H1 (cell line): ENCODE measurements at regions not wholly inside any gene's neighbourhood (a gene's known extent, or its start where the extent isn't known, plus 50 kb on each side); places are given as distances from the start of the nearest gene placed in this dataset.

Source experiments
- BCL11A ChIP-seq, 2 experiments: IDR thresholded peaks; one replicate each; pipeline ENCODE4 v1.6.1; 2011; ENCODE audit warnings: low read depth in 2 of 2, low read length in 2 of 2, mild to moderate bottlenecking in 2 of 2
- BRCA1 ChIP-seq: IDR thresholded peaks from 2 replicates; pipeline ENCODE4 v1.6.1; 2012; ENCODE audit warnings: low read depth, low read length, improper control_type of control experiment
- CBX5 ChIP-seq: fragments of 300-800, 300-1000 bp; sonication (generic); IDR thresholded peaks from 2 replicates; pipeline ENCODE4 v1.7.1; 2016; ENCODE audit warnings: antibody characterized with exemption, low read length, low read depth
- CHD1 ChIP-seq: IDR thresholded peaks from 2 replicates; pipeline ENCODE4 v1.6.1; 2012; ENCODE audit warnings: low read depth, low read length, improper control_type of control experiment
- CHD2 ChIP-seq: IDR thresholded peaks from 2 replicates; pipeline ENCODE4 v1.6.1; 2012; ENCODE audit warnings: low read length, improper control_type of control experiment
- EP300 ChIP-seq, 2 experiments: IDR thresholded peaks; 1 replicate in 1 of 2; 2 replicates in 1 of 2; pipeline ENCODE4 v1.6.1; 2011 to 2012; ENCODE audit warnings: low read depth in 2 of 2, low read length in 2 of 2, mild to moderate bottlenecking in 2 of 2, borderline replicate concordance in 1 of 2, inconsistent platforms in 1 of 2, moderate library complexity in 1 of 2
- HDAC2 ChIP-seq, 2 experiments: fragments of 300-600 bp in 1 of 2; sonication (generic) in 1 of 2; IDR thresholded peaks; 2 replicates each; pipeline ENCODE4 v1.6.1; 2011 to 2012; ENCODE audit warnings: low read depth in 2 of 2, low read length in 2 of 2, mild to moderate bottlenecking in 2 of 2, moderate library complexity in 2 of 2, borderline replicate concordance in 1 of 2, inconsistent platforms in 1 of 2
- HDAC6 ChIP-seq: IDR thresholded peaks from one replicate; pipeline ENCODE4 v1.7.1; 2012; ENCODE audit warnings: low read depth, mild to moderate bottlenecking, inconsistent platforms, low read length, moderate library complexity
- JUN ChIP-seq: IDR thresholded peaks from 2 replicates; pipeline ENCODE4 v1.6.1; 2011; ENCODE audit warnings: low read depth, mild to moderate bottlenecking, improper control_type of control experiment, low read length
- JUND ChIP-seq: IDR thresholded peaks from 2 replicates; pipeline ENCODE4 v1.6.1; 2011; ENCODE audit warnings: mild to moderate bottlenecking, improper control_type of control experiment, low read length
- KDM1A ChIP-seq: fragments of 200-600, 300-600 bp; sonication (generic); IDR thresholded peaks from 2 replicates; pipeline ENCODE4 v1.7.1; 2016; ENCODE audit warnings: mild to moderate bottlenecking, low read length, borderline replicate concordance
- KDM4A ChIP-seq: IDR thresholded peaks from one replicate; pipeline ENCODE4 v1.7.1; 2012; ENCODE audit warnings: low read depth, mild to moderate bottlenecking, moderate library complexity, low read length, inconsistent platforms; ENCODE audit not compliant: severe bottlenecking
- KDM5A ChIP-seq: fragments of 200-600 bp; IDR thresholded peaks from 2 replicates; pipeline ENCODE4 v1.7.1; 2012; ENCODE audit warnings: mild to moderate bottlenecking, low read length, inconsistent platforms, mixed read lengths
- MAX ChIP-seq: IDR thresholded peaks from 2 replicates; pipeline ENCODE4 v1.6.1; 2012; ENCODE audit warnings: inconsistent platforms
- NRF1 ChIP-seq: IDR thresholded peaks from 2 replicates; pipeline ENCODE4 v1.6.1; 2011; ENCODE audit warnings: mild to moderate bottlenecking, low read depth, low read length, improper control_type of control experiment
- POU5F1 ChIP-seq: IDR thresholded peaks from 2 replicates; pipeline ENCODE4 v1.6.1; 2011; ENCODE audit warnings: low read depth, mild to moderate bottlenecking, low read length, moderate library complexity
- RFX5 ChIP-seq: IDR thresholded peaks from 2 replicates; pipeline ENCODE4 v1.6.1; 2011; ENCODE audit warnings: low read depth, low read length, improper control_type of control experiment, borderline replicate concordance
- RXRA ChIP-seq: IDR thresholded peaks from 2 replicates; pipeline ENCODE4 v1.6.1; 2011; ENCODE audit warnings: low read depth, mild to moderate bottlenecking, low read length, moderate library complexity; ENCODE audit not compliant: insufficient read depth
- SIN3A ChIP-seq, 2 experiments: IDR thresholded peaks in 1 of 2; conservative IDR thresholded peaks in 1 of 2; 2 replicates each; pipeline ENCODE4 v1.6.1; 2011 to 2012; ENCODE audit warnings: low read length in 2 of 2, improper control_type of control experiment in 1 of 2, low read depth in 1 of 2, mild to moderate bottlenecking in 1 of 2
- SIX5 ChIP-seq: IDR thresholded peaks from 2 replicates; pipeline ENCODE4 v1.6.1; 2011; ENCODE audit warnings: mild to moderate bottlenecking, low read depth, low read length
- SP1 ChIP-seq: IDR thresholded peaks from 2 replicates; pipeline ENCODE4 v1.6.1; 2011; ENCODE audit warnings: low read depth, low read length
- SUZ12 ChIP-seq: fragments of 200-600 bp; sonication (generic); IDR thresholded peaks from 2 replicates; pipeline ENCODE4 v1.6.1; 2012; ENCODE audit warnings: mild to moderate bottlenecking, inconsistent platforms, low read length, moderate library complexity, mixed read lengths
- TAF1 ChIP-seq: IDR thresholded peaks from 2 replicates; pipeline ENCODE4 v1.6.1; 2011; ENCODE audit warnings: mild to moderate bottlenecking, low read depth, low read length
- TAF7 ChIP-seq: optimal IDR thresholded peaks from 2 replicates; pipeline ENCODE3; 2011; ENCODE audit warnings: low read depth, mild to moderate bottlenecking, inconsistent platforms, low read length, moderate library complexity, borderline replicate concordance
- TBP ChIP-seq: IDR thresholded peaks from 2 replicates; pipeline ENCODE4 v1.6.1; 2011; ENCODE audit warnings: low read depth, low read length, improper control_type of control experiment
- USF2 ChIP-seq: IDR thresholded peaks from 2 replicates; pipeline ENCODE4 v1.6.1; 2011; ENCODE audit warnings: low read length, improper control_type of control experiment

GRCh38 chr16:86975445-86975844 lies 341.7 kb downstream of the C16orf95 start (continued):
- no peak for TF ChIP-seq SIN3A (conservative IDR thresholded peaks at IDR 0.05 in 1 of 2, IDR thresholded peaks at IDR 0.05 in 1 of 2; ENCODE audit: low read depth in 1 of 2, low read length in 2 of 2)
- no peak for TF ChIP-seq KDM4A
- no peak for TF ChIP-seq RXRA
- TF ChIP-seq TAF1: no peak
- TF ChIP-seq KDM5A: no peak
- peak; percentile 84 for TF ChIP-seq SP1
- TF ChIP-seq CHD1: no peak
- TF ChIP-seq JUN: no peak
- TF ChIP-seq HDAC2 (IDR thresholded peaks at IDR 0.05; ENCODE audit: borderline replicate concordance in 1 of 2, low read depth in 2 of 2, low read length in 2 of 2): no peak
- peak; percentile 46; the same call in 1 of the 2 replicates for TF ChIP-seq CHD2
- TF ChIP-seq KDM1A: no peak
- TF ChIP-seq MAX: peak; percentile 52; the same call in 1 of the 2 replicates
- TF ChIP-seq EP300 (IDR thresholded peaks at IDR 0.05; ENCODE audit: borderline replicate concordance in 1 of 2, low read depth in 2 of 2, low read length in 2 of 2): no peak
- no peak for TF ChIP-seq SUZ12
- TF ChIP-seq NRF1: no peak
- TF ChIP-seq POU5F1: no peak
- no peak for TF ChIP-seq TBP
- no peak for TF ChIP-seq BCL11A (IDR thresholded peaks at IDR 0.05; ENCODE audit: low read depth in 2 of 2, low read length in 2 of 2)
- no peak for TF ChIP-seq CBX5
- no peak for TF ChIP-seq RFX5
- peak; percentile 94 for TF ChIP-seq USF2
- peak; percentile 70; the same call in 1 of the 2 replicates for TF ChIP-seq JUND
- no peak for TF ChIP-seq HDAC6
- no peak for TF ChIP-seq TAF7
- TF ChIP-seq BRCA1: no peak
- peak; percentile 88 for TF ChIP-seq SIX5
